ENCODE measurements at regions not wholly inside any gene's neighbourhood (a gene's known extent, or its start where the extent isn't known, plus 50 kb on each side); places are given as distances from the start of the nearest gene placed in this dataset.

DNA sequence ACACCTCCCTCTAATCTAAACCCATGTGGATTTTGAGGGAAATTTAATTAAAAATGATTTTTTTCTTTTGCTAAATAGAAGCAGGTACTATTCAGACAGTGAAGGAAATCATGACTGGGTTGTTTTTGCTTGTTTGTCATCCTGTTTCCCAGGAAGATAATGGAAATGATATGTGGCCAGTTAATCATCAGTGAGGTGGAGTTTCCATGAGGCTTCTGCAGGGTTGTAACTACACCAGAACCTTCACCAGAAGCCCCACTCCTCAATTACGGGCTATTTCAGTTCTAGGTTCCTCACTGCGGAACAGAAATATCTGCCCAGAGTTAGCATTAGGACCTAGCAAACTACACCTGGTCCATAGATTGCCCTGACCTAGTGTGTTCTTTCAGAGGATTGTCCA, 394.0 kb downstream of the DLEU7 start:
- ChIA-PET CTCF (no interaction called here), POLR2A (no interaction called here)
- Mint-ChIP-seq H3K27ac (ENCODE audit: low read depth, unreplicated experiment) (no peak overlapping the region), H3K4me1 (ENCODE audit: insufficient read depth, unreplicated experiment) (no peaks in the 10 kb centered on the region), H3K4me3 (ENCODE audit: unreplicated experiment) (no peak overlapping the region), H3K36me3 (ENCODE audit: insufficient read depth, unreplicated experiment) (no peaks in the 10 kb centered on the region), H3K9me3 (ENCODE audit: unreplicated experiment) (no peaks in the 10 kb centered on the region), H3K27me3 (ENCODE audit: insufficient read depth, unreplicated experiment) (no peaks in the 10 kb centered on the region)
- DNase-seq (ENCODE audit: unreplicated experiment): no peak
- no TSS peak for BruUV-seq (replicated peaks)
- intact Hi-C loops (cut with micrococcal nuclease): no loop called here
- TF ChIP-seq CTCF (IDR thresholded peaks at IDR 0.05; ENCODE audit: unreplicated experiment): no peak

GRCh38 chr13:50450279-50450678, 393.2 kb downstream of the DLEU7 start:
- intact Hi-C loops (cut with micrococcal nuclease): no loop called here
- ChIA-PET CTCF (no interaction called here), POLR2A (no interaction called here)
- Mint-ChIP-seq H3K27me3 (ENCODE audit: insufficient read depth, unreplicated experiment) (no peaks in the 10 kb centered on the region), H3K9me3 (ENCODE audit: unreplicated experiment) (no peaks in the 10 kb centered on the region), H3K27ac (ENCODE audit: low read depth, unreplicated experiment) (no peak overlapping the region), H3K4me1 (ENCODE audit: insufficient read depth, unreplicated experiment) (no peaks in the 10 kb centered on the region), H3K36me3 (ENCODE audit: insufficient read depth, unreplicated experiment) (no peaks in the 10 kb centered on the region), H3K4me3 (ENCODE audit: unreplicated experiment) (no peak overlapping the region)
- TF ChIP-seq CTCF (IDR thresholded peaks at IDR 0.05; ENCODE audit: unreplicated experiment): no peak
- no TSS peak for BruUV-seq (replicated peaks)
- no peak for DNase-seq (ENCODE audit: unreplicated experiment)

DNA sequence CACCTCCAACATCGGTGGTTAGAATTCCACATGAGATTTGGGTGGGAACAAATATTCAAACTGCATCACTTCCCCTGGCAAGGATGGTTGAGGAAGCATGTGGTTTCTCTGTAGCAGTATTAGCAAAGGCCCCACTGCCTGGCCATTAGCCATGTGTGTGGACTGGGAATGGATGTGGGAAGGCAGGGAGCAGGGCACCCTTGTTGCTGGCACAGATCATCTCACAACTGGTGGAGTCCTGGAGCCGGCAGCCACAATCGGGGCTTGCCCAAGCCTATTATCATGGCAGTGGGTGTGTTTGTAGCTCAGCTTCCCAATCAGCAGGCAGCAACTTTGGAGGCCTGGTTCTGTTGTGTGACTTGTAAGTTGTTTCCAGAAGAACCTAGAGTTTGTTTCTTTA, 391.9 kb downstream of the DLEU7 start:
- DNase-seq (ENCODE audit: unreplicated experiment): no peak
- CTCF ChIA-PET: no interaction called here
- no peak for TF ChIP-seq CTCF (IDR thresholded peaks at IDR 0.05; ENCODE audit: unreplicated experiment)
- H3K4me1 Mint-ChIP-seq (ENCODE audit: insufficient read depth, unreplicated experiment): no peaks in the 10 kb centered on the region
- no TSS peak for BruUV-seq (replicated peaks)
- H3K27ac Mint-ChIP-seq (ENCODE audit: low read depth, unreplicated experiment): no peak overlapping the region
- H3K9me3 Mint-ChIP-seq (ENCODE audit: unreplicated experiment): no peaks in the 10 kb centered on the region
- H3K27me3 Mint-ChIP-seq (ENCODE audit: insufficient read depth, unreplicated experiment): no peaks in the 10 kb centered on the region
- H3K36me3 Mint-ChIP-seq (ENCODE audit: insufficient read depth, unreplicated experiment): no peaks in the 10 kb centered on the region
- H3K4me3 Mint-ChIP-seq (ENCODE audit: unreplicated experiment): no peak overlapping the region
- POLR2A ChIA-PET: no interaction called here
- intact Hi-C loops (cut with micrococcal nuclease): no loop called here

DNA sequence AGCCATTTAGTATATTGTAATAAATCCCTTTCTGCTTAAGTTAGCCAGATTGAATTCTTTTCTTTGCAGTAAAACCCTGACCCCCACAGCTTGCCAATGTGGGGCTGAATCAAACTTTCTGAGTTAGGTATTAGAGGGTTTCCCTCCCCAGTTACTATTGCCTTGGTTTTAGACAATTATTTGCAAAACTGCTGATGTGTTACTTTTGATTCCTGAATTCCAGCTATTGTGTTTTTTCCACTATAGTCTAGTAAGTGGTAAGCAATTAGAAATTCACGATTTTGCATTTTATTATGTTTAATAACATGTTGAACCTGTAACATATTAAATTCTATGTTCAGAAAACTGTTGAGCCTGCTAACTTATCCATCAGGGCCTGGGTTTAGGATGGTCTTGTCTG, 391.5 kb downstream of the DLEU7 start:
- TF ChIP-seq CTCF (IDR thresholded peaks at IDR 0.05; ENCODE audit: unreplicated experiment): no peak
- CTCF ChIA-PET: no interaction called here
- Mint-ChIP-seq H3K36me3 (ENCODE audit: insufficient read depth, unreplicated experiment) (no peaks in the 10 kb centered on the region), H3K9me3 (ENCODE audit: unreplicated experiment) (no peaks in the 10 kb centered on the region), H3K27me3 (ENCODE audit: insufficient read depth, unreplicated experiment) (no peaks in the 10 kb centered on the region), H3K27ac (ENCODE audit: low read depth, unreplicated experiment) (no peak overlapping the region), H3K4me3 (ENCODE audit: unreplicated experiment) (no peak overlapping the region), H3K4me1 (ENCODE audit: insufficient read depth, unreplicated experiment) (no peaks in the 10 kb centered on the region)
- POLR2A ChIA-PET: interaction anchor here (0.6 kb wide), 1 partner anchor 43 kb away, joined by 3 read pairs; no protein-coding TSS in a partner anchor
- intact Hi-C loops (cut with micrococcal nuclease): no loop called here
- no TSS peak for BruUV-seq (replicated peaks)
- DNase-seq (ENCODE audit: unreplicated experiment): no peak
